Tibial nerve (tissue), 4 donors: ENCODE measurements at regions not wholly inside any gene's neighbourhood (a gene's known extent, or its start where the extent isn't known, plus 50 kb on each side); places are given as distances from the start of the nearest gene placed in this dataset.

ENCODE experiments used
- DNase-seq, 2 donors: peaks; one replicate each; pipeline ENCODE4 v3.0.0-alpha.2; 2019; ENCODE audit warnings: low spot score in 2 of 2
- H3K27ac ChIP-seq, 4 donors: fragments of 200-600 bp; sonication (generic) in 3 of 4; one replicate each; pipeline ENCODE4 v1.5.1; 2017 to 2019; ENCODE audit warnings: mild to moderate bottlenecking in 1 of 4
- H3K27me3 ChIP-seq, 2 donors: fragments of 200-600 bp; sonication (generic) in 1 of 2; one replicate each; pipeline versions ENCODE4 v1.5.1 to v1.6.0; 2017 to 2019
- H3K36me3 ChIP-seq, 3 donors: fragments of 200-600 bp; sonication (generic); one replicate each; pipeline ENCODE4 v1.5.1; 2018 to 2019
- H3K4me1 ChIP-seq, 4 donors: fragments of 200-600 bp; sonication (generic) in 3 of 4; one replicate each; pipeline ENCODE4 v1.5.1; 2017 to 2019
- H3K4me3 ChIP-seq, 4 donors: fragments of 200-600 bp; sonication (generic) in 3 of 4; one replicate each; pipeline ENCODE4 v1.5.1; 2017 to 2019; ENCODE audit warnings: mild to moderate bottlenecking in 1 of 4, moderate library complexity in 1 of 4
- H3K9me3 ChIP-seq, 4 donors: fragments of 200-600 bp; sonication (generic) in 3 of 4; one replicate each; pipeline ENCODE4 v1.5.1; 2017 to 2019
- CTCF ChIP-seq, 5 experiments: fragments of 200-600 bp in 3 of 5; fragments of 450-650 bp in 2 of 5; sonication (generic) in 3 of 5; IDR thresholded peaks; one replicate each; pipeline ENCODE4 v1.5.1; 2016 to 2019; ENCODE audit warnings: antibody characterized with exemption in 5 of 5, mild to moderate bottlenecking in 3 of 5, moderate library complexity in 2 of 5
- EP300 ChIP-seq, 2 donors: sonication (generic); formaldehyde crosslinking; IDR thresholded peaks; one replicate each; pipeline ENCODE4 v1.6.1; 2017; ENCODE audit warnings: antibody characterized with exemption in 2 of 2, mild to moderate bottlenecking in 1 of 2
- POLR2A ChIP-seq, 2 donors: fragments of 450-650 bp; IDR thresholded peaks; one replicate each; pipeline ENCODE4 v1.6.1; 2017; ENCODE audit warnings: antibody characterized with exemption in 2 of 2, mild to moderate bottlenecking in 2 of 2, moderate library complexity in 2 of 2
- WGBS, 2 donors: methylation state at CpG; one replicate each; pipeline ENCODE4 v1.1.5; 2018; 5-methylcytosine and 5-hydroxymethylcytosine counted together

DNA sequence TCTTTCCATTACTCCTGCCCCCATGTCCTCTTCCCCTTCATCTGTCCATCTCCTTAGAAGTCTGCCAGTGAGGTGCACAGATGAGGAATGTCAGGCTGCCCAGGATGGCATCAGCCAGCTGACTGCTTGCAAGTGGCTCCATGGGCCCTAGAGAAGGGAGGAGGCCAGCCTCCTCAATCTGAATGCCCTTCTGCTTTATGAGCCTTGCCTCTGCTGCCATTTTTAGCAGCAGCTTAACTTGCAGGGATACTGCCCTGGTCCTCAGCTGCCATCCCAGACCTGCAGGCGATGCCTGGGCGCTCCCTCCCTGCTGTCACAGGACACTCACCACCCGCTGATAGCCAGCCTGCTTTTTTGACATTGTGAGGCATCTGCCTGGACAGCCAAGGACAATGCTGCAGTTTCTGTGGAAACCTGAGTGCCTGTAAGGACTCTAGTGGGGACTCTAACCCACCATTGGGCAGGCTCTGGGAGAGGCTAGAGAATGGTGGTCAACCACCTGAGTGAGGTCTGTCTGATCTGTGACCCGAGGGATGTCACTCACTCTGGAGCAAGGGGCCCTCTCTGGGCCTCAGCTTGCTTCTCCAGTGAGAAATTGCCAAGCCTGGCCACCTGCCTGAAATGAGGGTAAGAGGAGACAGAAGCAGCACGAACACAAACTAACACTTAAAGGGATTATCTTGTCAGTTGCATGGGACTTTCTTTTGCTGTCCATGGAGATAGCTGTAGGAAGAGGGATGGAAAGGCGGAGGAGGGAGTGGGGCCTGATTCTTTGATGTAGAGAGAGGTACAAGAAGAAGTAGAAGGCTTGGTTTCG, 185.0 kb downstream of the MIS18A start:
- no peak for DNase-seq
- H3K9me3 ChIP-seq: no peaks in the 10 kb centered on the region
- no peaks in the 10 kb centered on the region for H3K27me3 ChIP-seq
- WGBS, 2 donors: 93 to 95% methylated on average over 7 of the region's 7 CpGs
- H3K4me3 ChIP-seq: no peak overlapping the region
- no peaks in the 10 kb centered on the region for H3K4me1 ChIP-seq
- H3K27ac ChIP-seq: no peak overlapping the region
- no peak for TF ChIP-seq POLR2A (IDR thresholded peaks at IDR 0.05)
- no peak for TF ChIP-seq CTCF (IDR thresholded peaks at IDR 0.05)
- H3K36me3 ChIP-seq: no peaks in the 10 kb centered on the region

DNA sequence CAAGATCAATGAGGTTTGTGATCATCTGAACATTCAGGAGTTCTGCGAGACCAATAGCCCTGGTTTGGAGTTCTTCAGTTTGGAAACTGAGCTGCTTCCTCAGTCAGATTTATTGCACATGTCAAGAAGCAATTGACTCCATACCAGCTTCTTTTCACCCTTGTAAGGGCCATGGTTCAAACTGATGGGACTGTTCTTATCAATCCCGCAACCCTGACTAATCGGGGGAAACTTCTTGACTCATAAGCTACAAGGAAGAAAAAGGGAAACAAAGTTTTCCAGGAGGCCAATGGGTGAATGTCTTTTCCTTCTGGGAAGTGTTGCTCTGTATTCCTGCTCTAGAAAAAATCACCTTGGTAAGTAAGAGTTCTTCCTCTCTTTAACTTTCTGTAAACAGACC, 187.9 kb downstream of the MIS18A start:
- WGBS, 2 donors: 88 to 91% methylated on average over 3 of the region's 3 CpGs
- TF ChIP-seq EP300 (IDR thresholded peaks at IDR 0.05): no peak
- TF ChIP-seq POLR2A (IDR thresholded peaks at IDR 0.05): no peak
- no peak for TF ChIP-seq CTCF (IDR thresholded peaks at IDR 0.05)

DNA sequence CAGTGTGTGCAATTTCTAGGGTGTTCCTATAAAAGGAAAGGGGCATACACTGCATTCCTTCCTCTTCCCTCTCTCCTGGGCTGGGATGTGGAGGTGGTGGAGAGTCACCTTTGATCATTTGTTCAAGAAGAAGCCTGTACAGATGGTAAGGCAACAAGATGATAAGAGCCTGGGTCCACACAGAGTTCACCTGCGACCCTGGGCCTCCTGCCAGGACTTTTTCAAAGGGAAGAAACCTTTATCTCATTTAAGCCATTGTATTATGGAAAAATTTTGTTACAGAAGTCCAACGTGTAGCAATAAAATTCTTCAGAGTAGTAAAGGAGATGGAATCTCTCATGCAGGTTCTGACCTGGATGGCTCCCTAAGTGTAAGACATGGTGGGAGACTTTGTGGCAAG, 189.1 kb downstream of the MIS18A start:
- DNase-seq: no peak
- TF ChIP-seq CTCF (IDR thresholded peaks at IDR 0.05) (no peak), EP300 (IDR thresholded peaks at IDR 0.05) (no peak), POLR2A (IDR thresholded peaks at IDR 0.05) (no peak)

More for the DNA sequence above, 187.9 kb downstream of the MIS18A start:
- Histone ChIP-seq H3K27ac (no peak overlapping the region), H3K36me3 (no peaks in the 10 kb centered on the region), H3K27me3 (no peaks in the 10 kb centered on the region), H3K4me1 (no peaks in the 10 kb centered on the region), H3K9me3 (no peaks in the 10 kb centered on the region), H3K4me3 (no peak overlapping the region)
- no peak for DNase-seq

GRCh38 chr21:32088471-32088870, 190.4 kb downstream of the MIS18A start:
- no peak for TF ChIP-seq POLR2A (IDR thresholded peaks at IDR 0.05)
- TF ChIP-seq EP300 (IDR thresholded peaks at IDR 0.05): no peak
- no peak for TF ChIP-seq CTCF (IDR thresholded peaks at IDR 0.05)
- no peaks in the 10 kb centered on the region for H3K9me3 ChIP-seq
- no peaks in the 10 kb centered on the region for H3K36me3 ChIP-seq
- H3K27me3 ChIP-seq: no peaks in the 10 kb centered on the region
- no peak overlapping the region for H3K4me3 ChIP-seq
- H3K4me1 ChIP-seq: no peaks in the 10 kb centered on the region
- H3K27ac ChIP-seq: no peak overlapping the region
- DNase-seq: no peak

More for the DNA sequence above, 189.1 kb downstream of the MIS18A start:
- Histone ChIP-seq H3K4me3 (no peak overlapping the region), H3K4me1 (no peaks in the 10 kb centered on the region), H3K9me3 (no peaks in the 10 kb centered on the region), H3K27me3 (no peaks in the 10 kb centered on the region), H3K36me3 (no peaks in the 10 kb centered on the region), H3K27ac (no peak overlapping the region)
- 54 to 60% methylated on average over 2 of the region's 2 CpGs for WGBS, 2 donors

- WGBS, 2 donors: 60 to 62% methylated on average over 1 of the region's 1 CpG
- H3K36me3 ChIP-seq: no peaks in the 10 kb centered on the region
- no peaks in the 10 kb centered on the region for H3K9me3 ChIP-seq
- no peak overlapping the region for H3K27ac ChIP-seq
- no peak for DNase-seq
- no peaks in the 10 kb centered on the region for H3K27me3 ChIP-seq
- H3K4me1 ChIP-seq: no peaks in the 10 kb centered on the region
- TF ChIP-seq EP300 (IDR thresholded peaks at IDR 0.05) (no peak), CTCF (IDR thresholded peaks at IDR 0.05) (no peak), POLR2A (IDR thresholded peaks at IDR 0.05) (no peak)
- no peak overlapping the region for H3K4me3 ChIP-seq
Observed at GRCh38 chr21:32087447-32087846, 191.4 kb downstream of the MIS18A start.
